HG02642 (cell line): ENCODE measurements at regions not wholly inside any gene's neighbourhood (a gene's known extent, or its start where the extent isn't known, plus 50 kb on each side); places are given as distances from the start of the nearest gene placed in this dataset.
"Not testable (repeated sequence)": the region's sequence is repeated elsewhere in the genome, so short reads cannot be mapped to it uniquely, and the experiment has no call there.

Source experiments
- ATAC-seq: cut with Tn5 transposase; IDR thresholded peaks from one replicate; pipeline ENCODE4 v1.9.1; 2021; ENCODE audit warnings: mild to moderate bottlenecking; ENCODE audit not compliant: unreplicated experiment, poor library complexity

DNA sequence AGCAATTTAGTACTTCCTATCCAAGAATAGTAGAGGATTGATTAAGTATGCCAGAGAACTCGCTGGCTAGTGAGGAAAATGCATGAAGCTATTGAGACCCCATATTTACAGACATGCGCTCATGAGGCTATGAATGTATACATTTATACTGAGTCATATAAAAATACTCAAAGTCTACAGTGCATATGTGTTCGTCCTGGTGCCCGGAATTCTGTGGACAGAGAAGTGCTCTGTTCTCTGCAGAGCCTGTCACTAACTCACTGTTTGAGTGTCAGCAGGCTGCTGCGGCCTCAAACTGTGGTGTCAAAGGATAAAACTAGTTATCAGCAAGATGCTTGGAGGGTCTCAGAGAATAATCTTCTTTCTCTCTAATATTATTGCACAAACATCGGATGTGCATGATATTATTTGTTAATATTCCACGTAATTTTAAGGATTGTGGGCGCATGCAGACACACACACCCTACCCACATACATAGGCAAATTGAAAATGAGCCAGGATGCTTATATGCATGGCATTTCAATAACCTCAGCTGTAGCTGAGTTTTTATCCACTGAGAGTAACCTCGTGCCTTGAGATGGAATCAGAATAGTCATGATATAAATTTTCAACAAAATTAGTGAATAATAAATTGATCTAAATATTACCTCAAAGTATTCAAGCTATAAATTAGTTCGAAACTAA lies 50.0 kb upstream of the TSC22D2 start:
- no peak for ATAC-seq

DNA sequence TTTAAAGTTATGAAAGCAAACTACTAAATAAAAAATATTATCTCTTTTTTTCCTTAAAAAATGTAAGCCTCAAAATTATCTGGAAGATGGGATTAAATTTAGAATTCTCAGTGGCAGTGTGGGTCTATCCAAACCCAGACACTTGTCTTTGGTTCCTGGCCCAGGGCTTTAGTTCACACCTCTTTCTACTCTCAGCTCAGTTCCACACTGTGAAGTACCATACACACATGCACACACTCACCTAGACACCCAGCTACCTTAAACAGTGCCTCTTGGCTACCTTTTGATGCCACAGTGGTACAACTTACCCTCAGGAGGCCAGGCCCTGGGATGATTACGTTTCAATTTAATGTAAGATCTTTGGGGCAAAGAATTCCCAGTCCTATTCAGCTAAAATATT lies 51.0 kb upstream of the TSC22D2 start:
- ATAC-seq, result no peak

DNA sequence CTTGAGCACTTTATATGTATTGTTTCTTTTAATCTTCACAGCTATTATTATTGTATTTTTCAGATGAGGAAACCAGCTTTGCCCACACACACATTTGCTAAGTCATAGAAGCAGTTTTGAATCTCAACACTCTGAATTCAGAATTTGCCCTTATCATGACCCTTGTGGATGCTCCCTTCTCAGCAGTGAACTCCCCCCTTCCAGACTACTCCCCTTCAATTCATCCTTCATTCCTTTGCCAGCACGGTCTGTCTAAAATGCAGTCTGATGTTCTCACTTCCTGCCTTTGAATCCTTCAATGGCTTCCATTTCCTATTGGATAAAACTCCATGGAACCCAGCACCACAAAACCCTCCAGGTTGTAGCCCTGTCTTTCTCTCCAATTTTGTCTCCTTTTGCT lies 52.5 kb upstream of the TSC22D2 start:
- ATAC-seq, result no peak

DNA sequence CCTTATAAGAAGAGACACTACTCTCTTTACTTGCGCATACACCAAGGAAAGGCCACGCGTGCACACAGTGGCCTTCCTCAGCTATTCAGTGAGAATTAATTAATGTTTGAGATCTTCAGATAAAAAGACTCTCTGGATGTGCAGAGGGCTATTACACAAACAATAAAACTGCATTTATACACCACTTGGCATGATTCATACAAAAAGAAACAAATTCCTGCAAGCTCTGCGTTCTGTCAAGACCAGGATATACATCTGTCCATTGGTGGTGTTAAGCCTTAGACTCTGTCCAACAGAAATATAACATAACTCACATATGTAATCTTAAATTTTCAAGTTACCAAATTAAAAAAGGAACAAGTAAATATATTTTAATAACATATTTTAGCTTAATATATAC lies 55.2 kb upstream of the TSC22D2 start:
- no peak for ATAC-seq

DNA sequence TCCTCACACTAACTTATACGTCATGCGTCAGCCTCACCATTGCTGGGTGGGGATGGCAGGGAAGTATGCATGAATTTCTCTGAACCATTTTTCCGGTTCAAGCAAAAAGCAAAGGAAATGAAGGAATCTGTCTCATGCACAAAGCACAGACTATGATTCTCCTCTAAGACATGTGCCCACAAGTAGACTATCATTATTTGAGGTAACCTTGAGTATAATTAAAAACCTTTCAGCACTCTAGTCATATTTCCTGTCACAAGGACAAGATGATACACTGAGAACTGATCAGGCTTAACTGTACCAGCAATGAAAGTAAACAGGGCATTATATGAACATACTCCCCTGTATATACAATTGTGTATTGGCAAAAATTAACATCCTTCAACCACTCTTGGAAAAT lies 56.7 kb upstream of the TSC22D2 start:
- no peak for ATAC-seq

DNA sequence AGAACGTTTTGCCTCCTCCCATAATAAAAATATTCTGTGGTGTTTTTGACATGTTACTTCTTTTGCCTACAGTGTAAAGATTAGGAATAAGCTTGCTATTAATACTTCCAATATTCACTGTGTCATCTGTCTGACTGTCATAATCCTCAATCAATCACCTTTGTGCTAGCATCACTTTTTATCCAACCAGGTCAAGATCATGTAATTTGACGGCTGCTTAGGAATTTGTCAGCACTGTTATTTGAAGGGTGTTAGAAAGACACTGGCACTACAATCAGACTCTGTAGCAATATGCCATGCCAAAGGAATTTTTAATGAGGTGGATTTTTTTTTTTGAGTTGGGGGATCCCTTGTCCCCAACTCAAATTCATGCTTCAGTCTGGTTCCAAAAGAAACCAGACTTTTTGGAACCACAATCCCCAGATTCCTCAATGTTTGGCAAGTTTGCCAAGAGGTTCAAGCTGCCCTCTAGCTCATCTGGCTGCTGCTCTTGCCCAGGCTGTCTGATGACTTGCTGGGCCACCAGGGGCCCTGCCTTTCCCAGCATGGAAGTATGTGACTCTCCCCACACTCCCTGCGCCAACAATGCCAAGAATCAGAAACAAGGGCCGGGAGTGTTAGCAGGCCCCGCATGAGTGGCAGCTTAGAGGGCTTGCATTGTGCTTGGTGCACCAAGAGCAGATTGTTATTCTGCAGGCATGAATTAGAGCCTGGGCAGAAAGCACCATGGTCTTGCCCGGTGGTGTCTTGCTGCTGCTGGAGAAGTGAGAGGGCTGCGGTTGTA lies 58.6 kb upstream of the TSC22D2 start:
- ATAC-seq, result no peak

DNA sequence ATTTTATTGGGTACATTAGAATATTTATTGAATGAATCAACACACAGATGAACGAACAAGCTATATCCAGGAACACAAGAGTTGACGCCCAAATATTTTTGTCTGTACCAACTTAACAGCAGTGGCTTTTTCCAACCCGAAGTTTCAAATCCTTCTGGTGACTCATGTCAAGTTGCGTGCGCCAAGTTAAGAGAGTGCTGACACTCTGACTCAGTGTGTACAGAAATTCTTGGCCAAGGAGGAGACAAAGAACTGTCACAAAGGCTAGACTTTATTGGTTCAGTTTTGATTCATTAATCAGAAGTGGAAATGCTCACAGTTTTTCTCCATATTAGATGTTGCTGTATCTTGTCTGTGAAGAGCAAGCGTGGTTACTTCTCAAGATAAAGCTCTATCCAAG lies 59.6 kb upstream of the TSC22D2 start:
- ATAC-seq, result no peak

DNA sequence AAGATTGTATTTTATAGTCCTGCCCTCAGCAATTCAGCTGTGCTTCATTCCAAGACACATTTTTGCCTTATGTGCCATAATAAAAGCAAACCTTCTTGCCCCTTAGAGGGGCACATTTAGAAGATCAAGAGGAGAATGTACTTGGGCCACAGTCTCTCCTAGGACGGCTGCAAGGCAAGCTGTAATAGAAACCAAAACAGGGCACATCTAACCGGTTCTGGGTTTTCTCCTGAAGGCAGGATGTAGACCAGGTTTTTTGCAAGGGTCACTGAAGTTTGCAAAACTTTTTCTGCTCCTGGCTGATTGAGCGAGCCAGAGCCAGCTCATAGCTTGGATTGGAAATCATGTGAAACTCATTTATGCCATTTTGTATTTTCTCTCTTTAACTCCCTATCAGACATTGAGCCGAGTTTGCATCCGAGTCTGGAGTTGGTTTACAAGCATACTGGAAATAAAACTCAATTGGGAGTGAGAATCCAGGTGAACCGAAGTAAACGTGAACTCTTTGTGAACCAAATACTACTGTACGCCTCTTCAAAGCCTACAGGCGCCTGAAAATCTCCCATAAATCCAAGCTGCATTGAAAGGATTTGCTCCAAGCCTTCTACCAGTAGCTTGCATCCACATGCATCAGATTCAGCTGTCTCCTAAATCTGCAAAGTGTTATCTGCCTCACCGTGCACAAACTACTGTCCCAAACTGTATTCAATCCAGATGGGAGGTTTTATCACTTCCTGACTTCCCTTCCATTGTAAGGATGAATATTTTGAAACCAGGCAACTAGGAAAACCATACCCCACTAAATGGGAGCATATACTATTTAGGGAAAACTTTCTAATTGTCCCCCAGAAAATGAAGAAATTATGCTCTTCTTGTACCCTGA lies 60.9 kb upstream of the TSC22D2 start:
- no peak for ATAC-seq

DNA sequence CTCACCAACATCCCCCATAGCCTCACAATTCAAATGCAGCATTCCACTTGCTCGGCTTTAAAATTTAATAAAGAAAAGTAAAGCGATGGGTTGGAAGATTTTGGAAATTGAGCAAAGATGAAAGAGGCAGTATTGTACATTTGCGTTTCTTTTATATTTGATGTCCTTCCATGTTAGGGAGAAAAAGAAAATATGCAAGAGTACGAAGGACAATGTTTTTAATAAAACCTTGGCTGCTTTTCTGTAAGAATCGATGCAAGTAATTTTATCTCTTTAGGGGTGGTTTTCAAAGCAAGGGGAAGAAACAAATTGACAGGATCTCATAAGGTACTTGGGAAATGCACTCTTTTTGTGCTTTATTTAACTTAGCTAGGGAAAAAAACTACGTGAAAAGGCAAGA lies 61.8 kb upstream of the TSC22D2 start:
- no peak for ATAC-seq

DNA sequence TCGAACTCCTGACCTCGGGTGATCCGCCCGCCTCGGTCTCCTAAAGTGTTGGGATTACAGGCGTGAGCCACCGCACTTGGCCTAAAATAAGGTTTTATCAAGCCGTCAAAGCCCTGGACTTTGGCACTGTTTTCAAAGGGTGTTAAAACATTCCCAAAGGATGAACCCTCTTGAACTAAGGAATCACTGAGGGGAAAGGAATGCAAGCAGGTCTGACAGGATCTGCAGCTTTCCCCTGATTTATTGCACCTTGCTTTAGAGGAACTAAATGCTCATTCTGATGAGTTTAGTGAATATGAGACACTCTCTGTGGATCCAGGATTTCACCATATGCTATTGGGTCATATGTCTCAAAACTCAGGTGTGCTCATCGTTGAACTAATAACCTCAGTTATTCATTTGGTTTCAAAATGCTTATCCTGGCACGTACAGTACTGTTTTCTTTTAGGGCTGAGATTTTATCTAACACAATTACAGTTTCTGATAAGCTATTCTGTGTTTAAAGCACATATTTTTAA lies 63.0 kb upstream of the TSC22D2 start:
- ATAC-seq, result no peak

DNA sequence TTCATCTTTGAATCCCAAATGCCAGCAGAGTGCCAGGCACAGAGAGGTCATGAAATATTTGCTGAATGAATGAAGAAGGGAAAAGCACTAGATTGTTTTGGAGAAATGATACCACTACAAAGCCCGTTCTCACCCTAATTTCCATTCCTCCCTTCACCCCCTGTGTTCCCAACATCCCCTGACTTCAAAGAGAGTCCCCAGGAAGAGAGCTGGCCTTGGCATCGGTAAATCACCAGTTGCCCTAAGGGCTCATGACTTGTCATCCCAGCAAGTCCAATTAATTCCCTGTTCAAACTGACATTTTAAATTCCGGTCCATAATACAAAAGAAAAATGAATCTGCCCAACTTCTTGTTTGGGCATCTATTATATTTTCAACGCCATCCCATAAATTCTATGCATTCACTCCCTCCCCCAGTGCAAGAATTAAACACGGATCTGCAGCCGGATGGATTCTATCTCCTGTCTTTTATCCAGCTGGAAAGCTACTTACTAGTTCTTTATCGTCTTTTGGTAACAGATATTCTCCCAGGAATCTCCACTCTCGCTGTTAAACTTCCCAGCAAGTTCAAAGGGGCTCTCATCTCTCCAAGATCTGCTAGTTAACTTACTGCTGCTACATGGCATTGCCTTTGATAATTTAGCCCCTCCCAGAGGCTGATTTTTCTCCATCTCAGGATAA lies 63.9 kb upstream of the TSC22D2 start:
- ATAC-seq, result no peak

DNA sequence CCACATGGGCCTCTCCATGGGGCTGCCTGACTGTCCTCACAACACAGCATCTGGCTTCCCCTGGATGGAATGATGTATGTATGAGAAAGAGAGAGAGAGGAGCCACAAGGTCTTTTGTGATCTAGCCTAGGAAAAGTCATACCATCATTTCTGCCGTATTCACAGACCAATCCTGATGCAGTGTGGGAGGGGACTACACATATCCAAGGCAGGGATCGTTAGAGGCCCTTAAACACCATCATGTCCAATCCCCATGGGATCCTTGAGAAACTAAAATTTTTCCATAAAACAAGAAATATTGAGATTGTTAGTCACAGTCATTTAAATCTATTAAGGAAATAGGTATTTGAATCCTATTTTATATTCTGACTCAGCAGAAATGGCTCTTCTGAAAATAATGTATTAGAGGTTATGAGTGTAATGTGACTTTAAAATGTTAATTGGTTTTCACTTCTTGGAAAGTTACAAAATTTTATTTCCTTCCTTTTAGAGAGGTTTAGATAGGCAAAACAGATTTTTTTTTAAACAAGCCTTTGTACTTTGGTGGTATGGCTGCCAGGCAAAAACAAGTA lies 65.1 kb upstream of the TSC22D2 start:
- no peak for ATAC-seq

DNA sequence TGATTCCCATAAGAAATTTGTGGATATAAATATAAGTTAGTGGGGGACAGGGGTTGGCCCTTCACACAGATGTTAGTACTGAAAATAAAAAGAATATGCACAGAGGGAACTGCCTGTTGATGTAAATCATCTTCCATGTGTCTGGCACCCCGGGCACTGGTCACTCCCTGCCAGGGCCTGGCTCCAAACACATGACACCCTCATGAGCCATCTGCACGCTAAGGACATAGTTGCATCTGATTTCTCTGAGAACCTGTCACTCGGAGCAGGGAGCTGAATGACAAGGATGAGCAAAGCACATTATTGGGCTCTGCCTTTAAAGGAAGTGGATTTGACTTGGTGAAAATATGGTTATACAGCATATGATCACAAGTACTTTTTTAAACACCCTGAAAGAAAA lies 66.2 kb upstream of the TSC22D2 start:
- ATAC-seq, result no peak

DNA sequence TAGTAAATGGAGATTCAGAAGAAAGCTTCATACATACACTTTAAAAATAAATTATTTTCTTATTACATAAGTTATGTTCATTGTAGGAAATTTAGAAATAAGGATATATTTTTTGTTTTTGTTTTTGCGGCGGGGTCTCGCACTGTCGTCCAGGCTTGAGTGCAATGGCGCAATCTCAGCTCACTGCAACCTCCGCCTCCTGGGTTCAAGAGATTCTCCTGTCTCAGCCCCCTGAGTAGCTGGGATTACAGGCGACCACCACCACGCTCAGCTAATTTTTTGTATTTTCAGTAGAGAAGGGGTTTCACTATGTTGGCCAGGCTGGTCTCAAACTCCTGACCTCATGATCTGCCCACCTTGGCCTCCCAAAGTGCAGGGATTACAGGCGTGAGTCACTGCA lies 71.7 kb upstream of the TSC22D2 start:
- not testable (repeated sequence) for ATAC-seq

DNA sequence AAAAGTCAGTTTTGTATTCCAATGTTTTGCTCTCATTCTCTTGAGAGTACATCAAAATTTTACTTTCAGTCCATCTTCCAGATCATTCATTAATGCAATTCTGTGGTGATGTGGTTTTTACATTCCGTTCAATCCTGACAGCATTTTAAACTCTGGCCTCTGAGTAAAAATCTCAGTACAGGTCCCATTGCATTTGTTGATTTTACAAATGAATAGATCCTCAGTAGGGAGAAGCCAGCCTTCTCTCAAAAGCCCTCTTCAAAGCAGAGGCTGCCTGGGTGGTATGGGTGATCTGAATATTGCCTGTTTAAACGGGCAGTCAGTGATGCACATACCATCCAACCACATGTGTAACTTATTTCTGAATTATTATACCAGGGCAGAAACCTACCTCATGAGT lies 72.5 kb upstream of the TSC22D2 start:
- no peak for ATAC-seq

DNA sequence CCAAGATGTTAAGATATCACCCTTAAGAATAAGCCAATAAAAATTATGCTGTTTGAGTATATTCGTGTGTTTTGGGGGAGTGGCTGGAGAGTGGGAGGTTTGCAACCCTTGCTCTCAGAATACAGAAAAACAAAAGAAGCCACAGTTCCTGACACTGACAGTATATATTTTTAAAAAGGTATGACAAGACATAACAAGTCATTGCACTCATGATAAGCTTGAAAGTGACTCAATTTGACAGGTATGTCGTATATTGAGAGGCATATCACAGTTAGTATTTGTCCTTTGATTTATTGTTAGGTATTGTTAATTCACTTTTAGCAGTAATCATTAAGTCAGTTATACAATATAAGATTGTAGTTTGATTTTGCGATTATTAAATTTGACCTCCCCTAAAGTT lies 73.1 kb upstream of the TSC22D2 start:
- no peak for ATAC-seq

DNA sequence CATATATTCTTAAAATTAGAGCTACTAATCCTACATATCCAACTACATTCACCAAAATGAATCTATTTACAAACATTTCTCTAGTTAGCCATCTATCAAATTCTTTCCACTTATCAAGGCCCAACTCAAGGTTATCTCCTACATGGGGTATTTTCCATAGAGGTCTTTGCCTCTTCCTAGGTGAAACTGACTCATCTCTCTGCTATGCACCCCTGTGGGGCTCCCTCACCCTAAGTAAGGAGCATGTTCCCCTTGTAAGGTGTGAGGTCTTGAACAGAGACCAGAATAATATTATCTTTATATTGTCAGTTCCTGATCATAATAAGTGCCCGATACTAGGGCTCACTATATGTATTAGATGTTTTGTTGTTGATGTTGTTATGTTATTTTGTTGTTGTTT lies 74.6 kb upstream of the TSC22D2 start:
- no peak for ATAC-seq

DNA sequence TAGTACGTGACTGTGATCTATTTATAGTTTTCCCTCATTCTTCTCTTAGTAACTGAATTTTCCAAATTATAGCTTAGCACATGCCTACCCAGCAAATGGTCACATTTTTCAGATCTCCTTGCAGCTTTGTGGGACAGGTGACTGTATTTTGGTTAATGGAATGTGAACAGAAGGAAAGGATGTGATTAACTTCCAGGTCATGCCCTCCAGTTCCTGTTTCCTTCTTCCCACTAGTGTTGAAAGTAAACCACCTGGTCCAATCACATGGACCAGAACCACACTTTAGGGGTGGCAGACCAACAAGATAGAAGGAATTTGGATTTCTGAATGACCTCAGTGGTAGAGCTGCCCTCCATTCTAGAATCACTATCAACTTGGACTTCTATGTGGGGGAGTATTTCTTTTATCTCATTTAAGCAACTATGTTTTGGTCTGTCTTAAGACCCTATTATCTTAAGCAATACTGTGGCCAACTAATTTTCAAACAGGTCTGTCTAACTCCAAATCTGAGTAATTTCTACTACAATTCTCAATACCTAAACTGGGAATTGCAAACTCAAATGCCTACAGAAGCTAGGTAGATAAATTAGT lies 76.0 kb upstream of the TSC22D2 start:
- no peak for ATAC-seq

DNA sequence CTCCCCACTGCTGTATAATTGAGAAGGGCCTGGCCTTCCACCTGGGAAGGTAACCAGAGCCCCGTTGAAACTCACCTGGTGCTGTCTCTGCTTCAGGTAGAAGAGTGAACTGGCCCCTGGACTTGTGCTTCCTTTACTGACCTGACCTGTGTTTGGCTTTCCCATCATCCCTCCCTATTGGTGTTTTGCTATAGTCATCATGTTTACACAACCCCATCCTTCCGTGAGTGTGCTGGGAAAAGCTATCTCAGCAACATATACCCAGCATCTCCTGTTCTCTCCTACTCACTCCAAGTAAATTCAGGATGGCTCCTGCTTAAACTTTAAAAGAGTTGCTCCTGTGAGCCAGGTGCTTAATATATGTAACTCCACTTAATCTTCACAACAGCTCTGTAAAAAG lies 77.2 kb upstream of the TSC22D2 start:
- no peak for ATAC-seq

DNA sequence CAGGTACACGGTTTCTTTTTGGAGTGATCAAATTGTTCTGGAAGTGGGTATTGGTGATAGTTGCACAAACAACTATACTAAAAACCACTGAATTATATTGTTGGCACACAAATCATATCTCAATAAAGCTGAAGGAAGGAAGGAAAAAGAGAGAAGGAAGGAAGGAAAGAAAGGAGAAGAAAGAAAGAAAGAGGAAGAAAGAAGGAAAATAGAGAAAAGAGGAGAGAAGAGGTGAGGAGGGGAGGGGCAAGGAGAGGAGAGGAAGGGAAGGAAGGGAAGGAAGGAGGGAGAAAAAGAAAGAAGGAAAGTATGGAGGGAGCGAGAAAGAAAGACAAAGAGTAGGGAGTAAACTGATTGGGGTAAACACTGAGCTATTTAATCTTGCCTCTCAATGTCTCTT lies 77.9 kb upstream of the TSC22D2 start:
- no peak for ATAC-seq
